ENCODE measurements at regions not wholly inside any gene's neighbourhood (a gene's known extent, or its start where the extent isn't known, plus 50 kb on each side); places are given as distances from the start of the nearest gene placed in this dataset.

- no peaks in the 10 kb centered on the region for H3K9me3 ChIP-seq (ENCODE audit: insufficient read depth, low read length)
- H3K9ac ChIP-seq (ENCODE audit: low read length), result no peak overlapping the region
- no peaks in the 10 kb centered on the region for H3K36me3 ChIP-seq (replicated peaks; ENCODE audit: low read depth, low read length)
- no peak overlapping the region for H3K4me3 ChIP-seq (ENCODE audit: low read length)
- no peak for TF ChIP-seq EZH2phosphoT487 (IDR thresholded peaks at IDR 0.05; ENCODE audit: low read depth)
- TF ChIP-seq, protein P1, sequence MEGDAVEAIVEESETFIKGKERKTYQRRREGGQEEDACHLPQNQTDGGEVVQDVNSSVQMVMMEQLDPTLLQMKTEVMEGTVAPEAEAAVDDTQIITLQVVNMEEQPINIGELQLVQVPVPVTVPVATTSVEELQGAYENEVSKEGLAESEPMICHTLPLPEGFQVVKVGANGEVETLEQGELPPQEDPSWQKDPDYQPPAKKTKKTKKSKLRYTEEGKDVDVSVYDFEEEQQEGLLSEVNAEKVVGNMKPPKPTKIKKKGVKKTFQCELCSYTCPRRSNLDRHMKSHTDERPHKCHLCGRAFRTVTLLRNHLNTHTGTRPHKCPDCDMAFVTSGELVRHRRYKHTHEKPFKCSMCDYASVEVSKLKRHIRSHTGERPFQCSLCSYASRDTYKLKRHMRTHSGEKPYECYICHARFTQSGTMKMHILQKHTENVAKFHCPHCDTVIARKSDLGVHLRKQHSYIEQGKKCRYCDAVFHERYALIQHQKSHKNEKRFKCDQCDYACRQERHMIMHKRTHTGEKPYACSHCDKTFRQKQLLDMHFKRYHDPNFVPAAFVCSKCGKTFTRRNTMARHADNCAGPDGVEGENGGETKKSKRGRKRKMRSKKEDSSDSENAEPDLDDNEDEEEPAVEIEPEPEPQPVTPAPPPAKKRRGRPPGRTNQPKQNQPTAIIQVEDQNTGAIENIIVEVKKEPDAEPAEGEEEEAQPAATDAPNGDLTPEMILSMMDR (IDR thresholded peaks at IDR 0.05; ENCODE audit: low read depth, low read length), result no peak
- H4K20me1 ChIP-seq (ENCODE audit: insufficient read depth, low read length), result no peaks in the 10 kb centered on the region
- H3K27ac ChIP-seq (ENCODE audit: low read length), result no peak overlapping the region
- H3K4me1 ChIP-seq (ENCODE audit: low read length), result no peaks in the 10 kb centered on the region
- H2AFZ ChIP-seq (ENCODE audit: low read depth, low read length), result no peak overlapping the region
- H3K79me2 ChIP-seq (ENCODE audit: low read length), result no peaks in the 10 kb centered on the region
- H3K27me3 ChIP-seq (ENCODE audit: low read depth, low read length), result peaks cover 21% of the 10 kb centered on the region; the same call in 1 of the 2 replicates
- no peak overlapping the region for H3K4me2 ChIP-seq (ENCODE audit: low read length)
Measured at GRCh38 chr16:56072096-56072495, 119.2 kb upstream of the GNAO1 start.

GRCh38 chr16:56068816-56069215 is 122.5 kb upstream of the GNAO1 start:
- no peaks in the 10 kb centered on the region for H3K36me3 ChIP-seq (replicated peaks; ENCODE audit: low read depth, low read length)
- H4K20me1 ChIP-seq (ENCODE audit: insufficient read depth, low read length), result no peaks in the 10 kb centered on the region
- H3K27ac ChIP-seq (ENCODE audit: low read length), result no peak overlapping the region
- no peak overlapping the region for H3K4me2 ChIP-seq (ENCODE audit: low read length)
- no peak overlapping the region for H3K9ac ChIP-seq (ENCODE audit: low read length)
- no peaks in the 10 kb centered on the region for H3K4me1 ChIP-seq (ENCODE audit: low read length)
- H3K27me3 ChIP-seq (ENCODE audit: low read depth, low read length), result peaks cover 17% of the 10 kb centered on the region; the same call in 1 of the 2 replicates
- no peaks in the 10 kb centered on the region for H3K79me2 ChIP-seq (ENCODE audit: low read length)
- H2AFZ ChIP-seq (ENCODE audit: low read depth, low read length), result no peak overlapping the region
- H3K9me3 ChIP-seq (ENCODE audit: insufficient read depth, low read length), result no peaks in the 10 kb centered on the region
- TF ChIP-seq, protein P1 (IDR thresholded peaks at IDR 0.05; ENCODE audit: low read depth, low read length), result no peak
- H3K4me3 ChIP-seq (ENCODE audit: low read length), result no peak overlapping the region

DNA sequence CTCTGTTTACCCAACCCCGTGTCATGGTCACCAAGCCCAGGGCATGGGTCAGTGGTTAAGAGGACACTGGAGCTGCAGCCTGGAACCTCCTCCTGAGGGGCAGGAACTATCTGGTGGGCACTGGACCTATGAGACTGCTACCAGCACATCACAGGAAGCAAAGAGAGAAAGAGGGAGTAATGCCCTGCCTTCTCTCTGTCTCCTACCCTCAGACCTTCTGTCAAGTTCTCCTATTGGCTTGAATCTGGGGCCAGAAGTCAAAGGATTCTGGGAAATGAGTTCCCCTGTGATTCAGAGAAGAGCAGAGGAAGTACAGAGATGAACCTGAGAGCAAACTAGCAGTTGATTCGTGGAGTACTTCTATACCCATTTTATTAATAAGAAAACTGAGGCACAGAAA is 123.0 kb upstream of the GNAO1 start:
- H3K4me3 ChIP-seq (ENCODE audit: low read length), result no peak overlapping the region
- no peaks in the 10 kb centered on the region for H3K79me2 ChIP-seq (ENCODE audit: low read length)
- H3K36me3 ChIP-seq (replicated peaks; ENCODE audit: low read depth, low read length), result no peaks in the 10 kb centered on the region
- no peak overlapping the region for H2AFZ ChIP-seq (ENCODE audit: low read depth, low read length)
- H3K9me3 ChIP-seq (ENCODE audit: insufficient read depth, low read length), result no peaks in the 10 kb centered on the region
- no peak overlapping the region for H3K9ac ChIP-seq (ENCODE audit: low read length)
- no peaks in the 10 kb centered on the region for H3K4me1 ChIP-seq (ENCODE audit: low read length)
- no peaks in the 10 kb centered on the region for H4K20me1 ChIP-seq (ENCODE audit: insufficient read depth, low read length)
- H3K27me3 ChIP-seq (ENCODE audit: low read depth, low read length), result peaks cover 17% of the 10 kb centered on the region; the same call in 1 of the 2 replicates
- H3K4me2 ChIP-seq (ENCODE audit: low read length), result no peak overlapping the region
- TF ChIP-seq, protein P1 (IDR thresholded peaks at IDR 0.05; ENCODE audit: low read depth, low read length), result no peak
- no peak for TF ChIP-seq EZH2phosphoT487 (IDR thresholded peaks at IDR 0.05; ENCODE audit: low read depth)
- no peak overlapping the region for H3K27ac ChIP-seq (ENCODE audit: low read length)

DNA sequence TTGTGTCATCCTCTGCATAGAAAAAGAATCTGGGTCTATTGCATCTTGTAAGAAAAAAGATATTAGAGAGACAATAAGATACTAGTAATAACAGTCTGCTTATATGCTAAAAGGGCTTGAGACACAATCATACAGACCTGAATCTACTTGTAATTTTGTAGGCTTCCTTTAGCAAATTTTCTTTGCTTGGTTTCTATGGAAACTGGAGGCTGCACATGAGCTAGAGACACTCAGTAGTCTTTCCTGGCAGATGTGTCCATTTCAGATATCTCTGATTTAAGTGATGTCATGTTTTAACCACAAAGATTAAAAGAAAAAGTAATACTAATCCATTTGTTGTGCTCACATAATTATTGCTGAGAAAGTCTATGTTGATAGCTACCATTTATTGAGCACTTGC is 123.9 kb upstream of the GNAO1 start:
- no peaks in the 10 kb centered on the region for H4K20me1 ChIP-seq (ENCODE audit: insufficient read depth, low read length)
- H3K27me3 ChIP-seq (ENCODE audit: low read depth, low read length), result peaks cover 17% of the 10 kb centered on the region; the same call in 1 of the 2 replicates
- H3K79me2 ChIP-seq (ENCODE audit: low read length), result no peaks in the 10 kb centered on the region
- no peak for TF ChIP-seq EZH2phosphoT487 (IDR thresholded peaks at IDR 0.05; ENCODE audit: low read depth)
- H3K4me3 ChIP-seq (ENCODE audit: low read length), result no peak overlapping the region
- no peaks in the 10 kb centered on the region for H3K36me3 ChIP-seq (replicated peaks; ENCODE audit: low read depth, low read length)
- no peak overlapping the region for H2AFZ ChIP-seq (ENCODE audit: low read depth, low read length)
- no peak overlapping the region for H3K27ac ChIP-seq (ENCODE audit: low read length)
- no peak overlapping the region for H3K9ac ChIP-seq (ENCODE audit: low read length)
- no peaks in the 10 kb centered on the region for H3K4me1 ChIP-seq (ENCODE audit: low read length)
- no peaks in the 10 kb centered on the region for H3K9me3 ChIP-seq (ENCODE audit: insufficient read depth, low read length)
- H3K4me2 ChIP-seq (ENCODE audit: low read length), result no peak overlapping the region

DNA sequence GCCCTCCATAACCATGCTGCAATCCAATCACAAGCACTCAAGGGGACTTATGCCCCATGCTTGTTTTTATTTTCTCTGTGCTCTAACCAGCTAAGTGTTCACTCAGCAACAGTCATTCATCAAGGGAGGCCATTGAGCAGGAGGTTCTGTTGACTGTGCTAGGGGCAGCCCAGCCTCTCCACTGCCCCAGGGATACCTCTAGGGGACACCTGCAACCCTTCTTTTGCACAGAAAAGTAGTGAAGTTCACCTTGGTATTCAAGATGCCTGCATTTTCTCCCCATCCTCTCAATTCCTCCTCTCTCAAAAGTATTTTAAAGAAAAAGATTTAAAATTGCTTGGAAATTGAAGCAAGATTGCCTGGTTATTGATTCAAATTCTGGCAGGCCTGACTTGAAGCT is 124.7 kb upstream of the GNAO1 start:
- Histone ChIP-seq H3K36me3 (replicated peaks; ENCODE audit: low read depth, low read length) (no peaks in the 10 kb centered on the region), H3K27me3 (ENCODE audit: low read depth, low read length) (peaks cover 22% of the 10 kb centered on the region), H3K27ac (ENCODE audit: low read length) (no peak overlapping the region), H3K4me2 (ENCODE audit: low read length) (no peak overlapping the region), H3K79me2 (ENCODE audit: low read length) (no peaks in the 10 kb centered on the region), H3K9ac (ENCODE audit: low read length) (no peak overlapping the region), H2AFZ (ENCODE audit: low read depth, low read length) (no peak overlapping the region), H4K20me1 (ENCODE audit: insufficient read depth, low read length) (no peaks in the 10 kb centered on the region), H3K4me1 (ENCODE audit: low read length) (no peaks in the 10 kb centered on the region), H3K9me3 (ENCODE audit: insufficient read depth, low read length) (no peaks in the 10 kb centered on the region), H3K4me3 (ENCODE audit: low read length) (no peak overlapping the region)
- TF ChIP-seq, protein P1 (IDR thresholded peaks at IDR 0.05; ENCODE audit: low read depth, low read length), result no peak
- TF ChIP-seq EZH2phosphoT487 (IDR thresholded peaks at IDR 0.05; ENCODE audit: low read depth), result no peak
